ENCODE measurements at regions not wholly inside any gene's neighbourhood (a gene's known extent, or its start where the extent isn't known, plus 50 kb on each side); places are given as distances from the start of the nearest gene placed in this dataset.

GRCh38 chr2:161729-162128 is 102.1 kb downstream of the SH3YL1 start:
- no peak for TF ChIP-seq FOXA1 (IDR thresholded peaks at IDR 0.05)
- TF ChIP-seq ARNT (IDR thresholded peaks at IDR 0.05), result no peak
- TF ChIP-seq LEF1 (IDR thresholded peaks at IDR 0.05; ENCODE audit: borderline replicate concordance), result no peak
- no peak for TF ChIP-seq FOXK2 (IDR thresholded peaks at IDR 0.05)
- no peak for TF ChIP-seq BHLHE40 (IDR thresholded peaks at IDR 0.05; ENCODE audit: borderline replicate concordance)
- no peak for TF ChIP-seq SP1 (IDR thresholded peaks at IDR 0.05)
- no peak for TF ChIP-seq FOXM1 (IDR thresholded peaks at IDR 0.05; ENCODE audit: borderline replicate concordance)
- TF ChIP-seq NFRKB (IDR thresholded peaks at IDR 0.05), result no peak
- TF ChIP-seq L3MBTL2 (conservative IDR thresholded peaks at IDR 0.05), result no peak

All from HEK293T (cell line).